Fibroblast of skin of right biceps (primary cell): ENCODE measurements at regions not wholly inside any gene's neighbourhood (a gene's known extent, or its start where the extent isn't known, plus 50 kb on each side); places are given as distances from the start of the nearest gene placed in this dataset.
"Not testable (repeated sequence)": the region's sequence is repeated elsewhere in the genome, so short reads cannot be mapped to it uniquely, and the experiment has no call there.

Experiments used
- DNase-seq: peaks from one replicate; pipeline ENCODE4 v3.0.0-alpha.2; 2013

GRCh38 chr6:23692184-23692583 is 433.8 kb upstream of the NRSN1 start:
- DNase-seq, result no peak

GRCh38 chr6:23696992-23697391 is 429.0 kb upstream of the NRSN1 start:
- peak; percentile 73 for DNase-seq

- DNase-seq, result no peak
These were observed 421.4 kb upstream of the NRSN1 start for GRCh38 chr6:23704479-23705052.

- no peak for DNase-seq
These were observed 420.3 kb upstream of the NRSN1 start for GRCh38 chr6:23705697-23706096.

GRCh38 chr6:23712756-23713155 is 413.3 kb upstream of the NRSN1 start:
- no peak for DNase-seq

- no peak for DNase-seq
These were observed 412.8 kb upstream of the NRSN1 start for GRCh38 chr6:23713211-23713610.

GRCh38 chr6:23728707-23729106 is 397.3 kb upstream of the NRSN1 start:
- no peak for DNase-seq

GRCh38 chr6:23731609-23732008 is 394.4 kb upstream of the NRSN1 start:
- DNase-seq, result no peak

- no peak for DNase-seq
These were observed 393.5 kb upstream of the NRSN1 start for GRCh38 chr6:23732521-23732920.

- DNase-seq, result no peak
These were observed 390.9 kb upstream of the NRSN1 start for GRCh38 chr6:23735151-23735550.

GRCh38 chr6:23736577-23736976 is 389.4 kb upstream of the NRSN1 start:
- DNase-seq, result no peak

- DNase-seq, result no peak
These were observed 378.8 kb upstream of the NRSN1 start for GRCh38 chr6:23747239-23747638.

GRCh38 chr6:23752414-23752813 is 373.6 kb upstream of the NRSN1 start:
- DNase-seq, result no peak

- no peak for DNase-seq
These were observed 371.8 kb upstream of the NRSN1 start for GRCh38 chr6:23754197-23754596.

GRCh38 chr6:23775127-23775526 is 350.9 kb upstream of the NRSN1 start:
- DNase-seq, result no peak

- no peak for DNase-seq
These were observed 342.1 kb upstream of the NRSN1 start for GRCh38 chr6:23783901-23784300.

GRCh38 chr6:23784301-23784919 is 341.6 kb upstream of the NRSN1 start:
- no peak for DNase-seq

- DNase-seq, result no peak
These were observed 335.3 kb upstream of the NRSN1 start for GRCh38 chr6:23790756-23791155.

- no peak for DNase-seq
These were observed 329.0 kb upstream of the NRSN1 start for GRCh38 chr6:23797041-23797440.

GRCh38 chr6:23804289-23804688 is 321.7 kb upstream of the NRSN1 start:
- not testable (repeated sequence) for DNase-seq

GRCh38 chr6:23821141-23821540 is 304.9 kb upstream of the NRSN1 start:
- DNase-seq, result not testable (repeated sequence)

- no peak for DNase-seq
These were observed 302.6 kb upstream of the NRSN1 start for GRCh38 chr6:23823421-23823820.

GRCh38 chr6:23826572-23826971 is 299.4 kb upstream of the NRSN1 start:
- no peak for DNase-seq

GRCh38 chr6:23828861-23829260 is 297.2 kb upstream of the NRSN1 start:
- DNase-seq, result no peak

- DNase-seq, result no peak
These were observed 284.9 kb upstream of the NRSN1 start for GRCh38 chr6:23841116-23841515.
